Keratinocyte (primary cell): ENCODE measurements at regions not wholly inside any gene's neighbourhood (a gene's known extent, or its start where the extent isn't known, plus 50 kb on each side); places are given as distances from the start of the nearest gene placed in this dataset.

Experiments used
- DNase-seq: peaks from one replicate; pipeline ENCODE4 v3.0.0-alpha.2; 2011; ENCODE audit warnings: low read depth, missing footprints, low spot score
- FAIRE-seq: peaks from 2 replicates; lab custom pipeline; 2011; peaks lifted over from hg19 to GRCh38; lab: Jason Lieb, UNC
- H2AFZ ChIP-seq: 2 replicates; pipeline ENCODE4 v1.6.0; 2012; ENCODE audit warnings: low read length, control low read depth, inconsistent platforms; ENCODE audit not compliant: control insufficient read depth
- H3K27ac ChIP-seq: 2 replicates; pipeline ENCODE4 v1.5.1; 2011; ENCODE audit warnings: low read length; ENCODE audit not compliant: control insufficient read depth, insufficient read depth
- H3K27me3 ChIP-seq: 3 replicates; pipeline ENCODE4 v1.6.0; 2011; ENCODE audit warnings: low read length; ENCODE audit not compliant: control insufficient read depth, insufficient read depth; ENCODE audit errors: extremely low read depth
- H3K36me3 ChIP-seq, 2 experiments: 2 replicates in 1 of 2; 3 replicates in 1 of 2; pipeline ENCODE4 v1.5.1; 2011; ENCODE audit warnings: low read length in 2 of 2, mild to moderate bottlenecking in 1 of 2; ENCODE audit not compliant: control insufficient read depth in 2 of 2, insufficient read depth in 2 of 2; ENCODE audit errors: extremely low read depth in 1 of 2
- H3K4me1 ChIP-seq: 3 replicates; pipeline ENCODE4 v1.5.1; 2011; ENCODE audit warnings: low read length; ENCODE audit not compliant: control insufficient read depth, insufficient read depth; ENCODE audit errors: extremely low read depth
- H3K4me2 ChIP-seq: 3 replicates; pipeline ENCODE4 v1.6.0; 2011; ENCODE audit warnings: low read depth, low read length; ENCODE audit not compliant: control insufficient read depth, insufficient read depth; ENCODE audit errors: extremely low read depth
- H3K4me3 ChIP-seq, 3 experiments: fragments of 200-600 bp in 1 of 3; sonication (generic) in 1 of 3; 2 replicates in 2 of 3; 3 replicates in 1 of 3; pipeline ENCODE4 v1.5.1; 2011 to 2016; ENCODE audit warnings: low read length in 3 of 3, mild to moderate bottlenecking in 3 of 3, control low read depth in 2 of 3, inconsistent platforms in 1 of 3, low read depth in 1 of 3, mixed read lengths in 1 of 3, mixed run types in 1 of 3, moderate library complexity in 1 of 3; ENCODE audit not compliant: control insufficient read depth in 2 of 3, insufficient read depth in 2 of 3; ENCODE audit errors: extremely low read depth in 1 of 3
- H3K79me2 ChIP-seq: 2 replicates; pipeline ENCODE4 v1.6.0; 2012; ENCODE audit warnings: low read length; ENCODE audit not compliant: control insufficient read depth, insufficient read depth
- H3K9ac ChIP-seq: 3 replicates; pipeline ENCODE4 v1.6.0; 2011; ENCODE audit warnings: low read length; ENCODE audit not compliant: control insufficient read depth, insufficient read depth; ENCODE audit errors: extremely low read depth
- H3K9me1 ChIP-seq: 3 replicates; pipeline ENCODE4 v1.6.0; 2011; ENCODE audit warnings: low read length; ENCODE audit not compliant: control insufficient read depth, insufficient read depth; ENCODE audit errors: extremely low read depth
- H3K9me3 ChIP-seq: 2 replicates; pipeline ENCODE4 v1.5.1; 2012; ENCODE audit warnings: low read depth, low read length; ENCODE audit not compliant: control insufficient read depth
- H4K20me1 ChIP-seq: 3 replicates; pipeline ENCODE4 v1.6.0; 2011; ENCODE audit warnings: low read length; ENCODE audit not compliant: control insufficient read depth, insufficient read depth; ENCODE audit errors: extremely low read depth
- CTCF ChIP-seq, 3 experiments: IDR thresholded peaks in 1 of 3; conservative IDR thresholded peaks in 1 of 3; optimal IDR thresholded peaks in 1 of 3; 2 replicates in 2 of 3; 3 replicates in 1 of 3; pipeline versions ENCODE3 to v1.5.1; 2011; ENCODE audit warnings: low read length in 3 of 3, mild to moderate bottlenecking in 3 of 3, moderate library complexity in 2 of 3, control low read depth in 1 of 3, inconsistent platforms in 1 of 3; ENCODE audit not compliant: insufficient read depth in 2 of 3; ENCODE audit errors: extremely low read depth in 1 of 3
- EZH2 ChIP-seq: IDR thresholded peaks from one replicate; pipeline ENCODE4 v1.6.1; 2012; ENCODE audit warnings: inconsistent platforms, mild to moderate bottlenecking, low read length, moderate library complexity
- dilution Hi-C: fragments of 300-500 bp; cut with MboI; formaldehyde crosslinking; loops from one replicate; pipeline ENCODE4 v1.7.0; 2020; ENCODE audit warnings: low sequenced_read_pairs; ENCODE audit not compliant: extremely low pct_ligation_motif_present

GRCh38 chr3:178060407-178060806 lies 475.8 kb upstream of the KCNMB2 start:
- dilution Hi-C loops = no loop called here
- Histone ChIP-seq H3K4me2 (no peak overlapping the region), H3K4me3 (no peak overlapping the region)

DNA sequence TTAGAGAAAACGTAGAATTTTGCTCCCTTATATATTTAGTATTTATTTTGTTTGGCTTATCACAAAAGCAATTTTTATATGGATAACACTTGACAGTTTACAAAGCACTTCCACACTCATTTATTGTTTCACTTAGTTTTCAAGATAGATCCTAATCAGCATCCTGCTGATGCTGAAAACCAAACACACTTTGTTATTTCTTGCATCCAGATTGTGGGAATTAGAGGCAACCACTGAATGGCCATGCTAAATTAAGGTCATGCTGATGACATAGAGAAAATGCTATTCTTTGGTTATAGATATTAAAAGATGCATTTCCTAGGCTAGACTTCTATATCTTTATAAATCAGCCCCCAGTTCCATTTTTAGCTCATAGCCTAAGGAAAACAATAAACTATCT lies 474.1 kb upstream of the KCNMB2 start:
- dilution Hi-C loops = no loop called here
- no peaks in the 10 kb centered on the region for H4K20me1 ChIP-seq
- no peak overlapping the region for H3K27ac ChIP-seq
- no peak overlapping the region for H2AFZ ChIP-seq
- no peaks in the 10 kb centered on the region for H3K79me2 ChIP-seq
- H3K9me1 ChIP-seq = no peaks in the 10 kb centered on the region
- FAIRE-seq = no peak
- DNase-seq = no peak
- H3K4me2 ChIP-seq = no peak overlapping the region
- H3K27me3 ChIP-seq = no peaks in the 10 kb centered on the region
- H3K4me3 ChIP-seq = no peak overlapping the region
- no peak overlapping the region for H3K9ac ChIP-seq
- H3K36me3 ChIP-seq = no peaks in the 10 kb centered on the region
- no peak for TF ChIP-seq CTCF (optimal IDR thresholded peaks at IDR 0.05 in 1 of 3, IDR thresholded peaks at IDR 0.05 in 1 of 3, conservative IDR thresholded peaks at IDR 0.05 in 1 of 3; ENCODE audit: extremely low read depth in 1 of 3, insufficient read depth in 2 of 3, low read length in 3 of 3)
- TF ChIP-seq EZH2 = no peak
- no peaks in the 10 kb centered on the region for H3K4me1 ChIP-seq
- no peaks in the 10 kb centered on the region for H3K9me3 ChIP-seq

More at GRCh38 chr3:178060407-178060806, 475.8 kb upstream of the KCNMB2 start:
- TF ChIP-seq EZH2 = no peak
- no peak for TF ChIP-seq CTCF (optimal IDR thresholded peaks at IDR 0.05 in 1 of 3, IDR thresholded peaks at IDR 0.05 in 1 of 3, conservative IDR thresholded peaks at IDR 0.05 in 1 of 3; ENCODE audit: extremely low read depth in 1 of 3, insufficient read depth in 2 of 3, low read length in 3 of 3)
- no peak for DNase-seq
- Histone ChIP-seq H3K79me2 (no peaks in the 10 kb centered on the region), H3K9me1 (no peaks in the 10 kb centered on the region), H3K4me1 (no peaks in the 10 kb centered on the region), H3K9me3 (no peaks in the 10 kb centered on the region), H3K27me3 (no peaks in the 10 kb centered on the region), H2AFZ (no peak overlapping the region), H4K20me1 (no peaks in the 10 kb centered on the region), H3K9ac (no peak overlapping the region), H3K36me3 (no peaks in the 10 kb centered on the region), H3K27ac (no peak overlapping the region)
- FAIRE-seq = no peak
